GM21529 (cell line): ENCODE measurements at regions not wholly inside any gene's neighbourhood (a gene's known extent, or its start where the extent isn't known, plus 50 kb on each side); places are given as distances from the start of the nearest gene placed in this dataset.

ENCODE experiments used
- ATAC-seq: cut with Tn5 transposase; IDR thresholded peaks from one replicate; pipeline ENCODE4 v1.9.1; 2021; ENCODE audit not compliant: unreplicated experiment

GRCh38 chr4:170336238-170336775, 246.6 kb upstream of the AADAT start:
- ATAC-seq, result peak; percentile 91

GRCh38 chr4:170325599-170325998, 235.8 kb upstream of the AADAT start:
- no peak for ATAC-seq

DNA sequence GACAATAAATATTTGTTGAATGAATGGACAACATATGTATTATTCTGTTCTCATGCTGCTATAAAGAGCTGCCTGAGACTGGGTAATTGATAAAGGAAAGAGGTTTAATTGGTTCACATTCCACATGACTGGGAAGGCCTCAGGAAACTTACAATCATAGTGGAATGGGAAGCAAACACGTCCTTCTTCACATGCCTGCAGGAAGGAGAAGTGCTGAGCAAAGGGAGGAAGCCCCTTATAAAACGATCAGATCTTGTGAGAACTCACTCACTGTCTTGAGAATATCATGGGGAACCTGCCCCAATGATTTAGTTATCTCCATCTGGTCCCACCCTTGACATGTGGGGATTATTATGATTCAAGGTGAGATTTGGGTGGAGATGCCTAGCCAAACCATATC, 233.9 kb upstream of the AADAT start:
- no peak for ATAC-seq

- no peak for ATAC-seq
These were observed 217.4 kb upstream of the AADAT start for GRCh38 chr4:170307182-170307581.

GRCh38 chr4:170306208-170306607, 216.5 kb upstream of the AADAT start:
- ATAC-seq, result no peak

GRCh38 chr4:170305627-170306026, 215.9 kb upstream of the AADAT start:
- ATAC-seq, result no peak

GRCh38 chr4:170281027-170281426, 191.3 kb upstream of the AADAT start:
- ATAC-seq, result no peak

GRCh38 chr4:170278460-170278859, 188.7 kb upstream of the AADAT start:
- no peak for ATAC-seq

DNA sequence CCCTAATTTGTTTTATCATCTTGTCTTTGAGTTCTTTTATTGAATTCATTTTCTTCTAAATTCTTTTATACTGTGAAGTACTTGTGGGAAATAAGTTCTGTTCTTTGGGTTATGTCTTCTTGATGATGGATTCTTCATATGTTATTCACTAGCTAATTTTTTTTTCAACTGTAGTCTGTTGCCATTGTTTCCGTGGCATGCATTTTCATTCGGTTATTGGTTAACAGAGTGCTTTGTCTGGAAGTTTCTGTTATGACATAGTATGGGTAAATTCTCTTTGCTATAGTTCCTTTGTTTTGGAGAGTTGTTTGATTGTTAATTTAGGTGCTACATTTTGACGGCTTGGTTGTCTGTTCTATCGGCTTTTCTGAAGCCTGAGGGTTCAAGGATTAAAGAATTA, 184.9 kb upstream of the AADAT start:
- no peak for ATAC-seq

DNA sequence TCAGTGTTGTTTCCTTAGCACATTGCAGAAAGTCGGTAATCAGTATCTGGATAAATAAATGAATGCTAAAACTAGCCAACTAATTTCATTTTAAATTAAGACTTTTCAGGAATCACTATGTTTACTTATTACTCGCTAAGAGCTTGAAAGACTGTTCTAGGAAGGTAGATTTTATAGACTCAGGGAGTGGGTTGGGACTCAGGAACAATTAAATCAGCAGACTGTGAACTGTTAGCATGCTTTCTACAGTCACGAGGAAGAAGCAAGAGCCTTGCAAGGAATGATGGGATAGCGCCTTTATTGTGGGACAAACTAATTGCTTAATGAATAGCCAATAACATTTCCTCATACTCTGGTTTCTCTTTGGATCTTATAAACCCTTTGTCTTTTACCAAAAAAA, 183.2 kb upstream of the AADAT start:
- no peak for ATAC-seq

- ATAC-seq, result no peak
These were observed 182.0 kb upstream of the AADAT start for GRCh38 chr4:170271723-170272122.

DNA sequence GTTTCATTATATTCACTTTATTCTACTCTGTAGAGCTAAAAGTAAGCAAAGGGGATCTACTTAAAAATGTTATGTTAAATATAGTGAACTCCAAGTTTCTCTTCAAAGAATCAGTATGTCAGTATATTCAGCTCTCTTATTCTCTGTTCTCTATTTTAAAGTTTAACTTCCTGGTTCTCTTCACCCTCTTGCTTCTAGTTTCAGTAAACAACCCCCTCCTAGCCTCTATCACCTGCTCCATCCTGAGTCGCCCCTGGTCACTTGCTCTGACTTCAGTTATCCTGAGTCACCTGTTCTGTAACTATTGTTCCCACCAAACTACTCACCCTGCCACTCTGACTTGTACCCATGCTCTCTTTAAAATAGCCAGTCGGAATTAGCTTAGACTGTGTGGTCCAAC, 180.9 kb upstream of the AADAT start:
- ATAC-seq, result no peak

- no peak for ATAC-seq
These were observed 180.2 kb upstream of the AADAT start for GRCh38 chr4:170269950-170270349.

DNA sequence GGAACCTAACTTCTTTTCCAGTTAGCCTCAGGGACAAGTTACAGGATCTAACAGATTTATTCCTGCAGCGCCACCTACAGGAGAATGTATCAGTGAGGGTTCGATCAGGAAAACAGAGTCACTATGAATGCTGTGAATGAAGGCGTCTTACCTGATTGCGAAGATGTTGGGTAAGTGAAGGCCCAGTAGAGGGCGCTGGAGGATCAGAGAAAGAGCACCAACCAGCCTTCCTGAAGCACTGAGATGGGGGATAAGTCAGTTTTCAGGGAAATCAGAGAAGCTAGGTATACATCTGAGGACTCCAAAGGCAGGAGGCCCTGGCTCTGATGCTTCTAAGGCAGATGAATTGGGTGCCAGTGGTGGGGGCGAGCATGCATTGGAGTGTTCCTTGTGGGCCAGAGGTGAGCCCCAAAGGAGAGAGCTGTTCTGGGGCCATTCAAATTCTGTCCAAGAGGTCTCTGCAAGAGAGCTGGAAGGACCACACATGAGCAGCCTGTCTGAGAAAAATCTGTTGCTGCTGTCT, 169.9 kb upstream of the AADAT start:
- peak; percentile 100 for ATAC-seq

GRCh38 chr4:170256807-170257206, 167.1 kb upstream of the AADAT start:
- ATAC-seq, result no peak

GRCh38 chr4:170248576-170248975, 158.8 kb upstream of the AADAT start:
- ATAC-seq, result no peak

- no peak for ATAC-seq
These were observed 158.3 kb upstream of the AADAT start for GRCh38 chr4:170248029-170248428.

DNA sequence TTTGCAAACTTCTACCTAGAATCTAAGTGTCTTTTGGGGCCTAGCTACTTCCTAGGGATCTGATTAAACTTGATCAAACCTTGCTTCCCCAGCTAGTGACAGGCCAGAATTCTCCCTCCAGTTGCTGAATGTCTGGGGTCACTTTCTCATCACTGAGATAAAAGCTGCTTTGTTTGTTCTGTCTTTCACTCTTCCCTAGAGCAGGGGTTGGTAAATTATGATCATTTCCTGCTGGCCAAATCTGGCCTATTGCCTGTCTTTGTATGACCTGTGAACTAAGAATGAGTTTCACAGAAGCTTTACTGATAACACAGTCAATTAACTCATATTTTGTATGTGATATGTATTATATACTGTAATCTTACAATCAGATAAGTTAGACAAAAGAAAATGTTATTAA, 157.8 kb upstream of the AADAT start:
- ATAC-seq, result no peak

DNA sequence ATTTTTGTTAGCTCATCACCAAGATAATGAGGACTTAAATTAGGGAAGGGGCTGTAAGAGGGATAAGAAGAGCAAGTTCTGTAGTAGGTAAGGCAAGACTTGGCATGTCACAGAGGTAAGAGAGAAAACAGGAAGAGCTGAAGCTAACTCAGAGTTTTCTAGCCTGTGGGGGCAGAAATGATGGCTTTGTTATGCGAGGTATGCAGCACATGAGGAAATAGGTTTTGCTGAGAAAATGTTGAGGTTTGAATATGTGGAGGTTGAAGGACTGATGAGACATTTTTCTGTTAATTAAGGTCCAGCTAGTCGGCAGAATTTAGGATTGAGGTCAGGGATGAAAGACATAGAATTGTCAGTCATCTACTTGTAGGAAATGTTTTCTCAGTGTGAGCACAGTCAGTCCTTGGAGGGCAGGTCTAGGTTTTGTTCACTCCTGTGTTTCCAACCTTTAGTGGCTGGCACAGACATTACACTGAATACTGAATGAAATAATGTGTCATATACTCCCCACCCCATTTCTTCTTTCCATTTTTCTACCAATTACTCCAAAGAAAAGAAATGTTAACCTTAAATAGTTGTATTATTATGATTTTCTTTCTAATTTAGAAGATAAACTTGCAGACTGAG, 154.0 kb upstream of the AADAT start:
- ATAC-seq, result no peak

GRCh38 chr4:170242471-170242870, 152.7 kb upstream of the AADAT start:
- no peak for ATAC-seq

- no peak for ATAC-seq
These were observed 145.0 kb upstream of the AADAT start for GRCh38 chr4:170234800-170235199.

DNA sequence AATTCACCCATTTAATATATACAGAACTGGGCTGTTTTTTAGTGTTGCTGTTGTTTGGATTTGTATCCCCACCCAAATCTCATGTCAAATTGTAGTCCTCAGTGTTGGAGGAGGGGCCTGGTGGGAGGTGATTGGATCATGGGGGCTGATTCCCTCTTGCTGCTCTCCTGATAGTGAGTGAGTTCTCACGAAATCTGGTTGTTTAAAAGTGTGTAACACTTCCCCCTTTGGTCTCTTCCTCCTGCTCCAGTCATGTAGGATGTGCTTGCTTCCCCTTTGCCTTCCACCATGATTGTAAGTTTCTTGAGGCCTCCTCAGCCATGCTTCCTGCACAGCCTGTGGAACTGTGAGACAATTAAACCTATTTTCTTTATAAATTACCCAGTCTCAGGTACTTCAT, 141.6 kb upstream of the AADAT start:
- no peak for ATAC-seq

- no peak for ATAC-seq
These were observed 140.5 kb upstream of the AADAT start for GRCh38 chr4:170230242-170230641.
